GM21423 (cell line): ENCODE measurements at regions not wholly inside any gene's neighbourhood (a gene's known extent, or its start where the extent isn't known, plus 50 kb on each side); places are given as distances from the start of the nearest gene placed in this dataset.
"Not testable (repeated sequence)": the region's sequence is repeated elsewhere in the genome, so short reads cannot be mapped to it uniquely, and the experiment has no call there.

Experiments used
- ATAC-seq: cut with Tn5 transposase; IDR thresholded peaks from one replicate; pipeline ENCODE4 v1.9.1; 2021; ENCODE audit warnings: mild to moderate bottlenecking, moderate library complexity; ENCODE audit not compliant: unreplicated experiment

- ATAC-seq, result no peak
Measured at GRCh38 chr2:116761864-116762263, 1052.6 kb upstream of the DDX18 start.

DNA sequence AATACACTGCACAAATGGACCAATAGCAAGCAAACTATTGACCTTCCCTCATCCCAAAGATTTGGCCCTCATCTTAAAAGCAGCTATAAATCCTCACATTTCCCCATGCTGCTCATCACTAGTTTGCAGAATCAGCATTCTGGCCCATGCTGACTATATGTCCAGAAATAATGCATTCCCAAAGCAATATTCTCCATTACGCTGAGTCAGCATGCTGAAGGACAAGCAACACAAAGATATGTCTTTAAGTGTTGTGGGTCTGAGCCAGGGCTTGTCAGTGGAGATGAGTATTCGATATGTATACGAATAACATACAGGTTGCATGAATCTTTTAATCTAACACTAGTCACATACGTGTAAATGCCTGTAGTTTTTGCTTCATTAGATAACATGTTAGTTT is 1045.0 kb upstream of the DDX18 start:
- ATAC-seq, result no peak

DNA sequence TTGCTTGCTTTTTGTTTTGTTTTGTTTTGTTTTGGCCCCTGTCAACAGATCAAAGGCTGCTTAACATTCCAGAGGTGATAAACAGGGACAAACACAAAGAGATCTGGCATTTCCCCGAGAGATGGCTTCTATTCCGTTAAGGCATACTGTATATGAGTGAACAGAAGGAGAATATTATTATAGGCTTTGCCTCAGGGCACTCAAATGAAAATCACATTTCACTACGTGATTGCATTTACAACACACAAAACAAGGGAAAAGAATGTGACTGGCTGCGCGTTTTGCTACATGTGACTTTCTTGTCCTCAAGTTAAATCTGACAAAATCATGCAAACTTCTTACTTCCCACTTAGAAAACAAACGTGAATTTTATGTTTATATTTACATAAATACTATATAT is 1037.9 kb upstream of the DDX18 start:
- ATAC-seq, result no peak

DNA sequence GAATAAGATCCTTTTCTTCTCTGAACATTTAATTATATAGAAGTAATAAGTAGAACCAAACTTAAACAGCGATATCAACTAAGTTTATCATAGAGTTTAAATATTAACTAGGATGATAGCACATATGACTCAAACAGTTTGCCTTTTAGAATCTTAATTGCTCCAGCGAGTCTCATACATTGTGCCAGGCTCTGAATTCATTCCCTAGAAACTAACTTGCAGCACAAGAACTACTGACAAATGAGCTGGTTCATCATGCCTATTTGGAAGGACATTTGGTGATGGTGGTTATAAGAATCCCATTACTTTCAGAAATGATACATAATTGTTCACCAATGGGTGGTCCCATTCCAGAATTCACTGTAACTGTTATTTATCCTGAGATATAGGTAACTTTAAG is 1026.6 kb upstream of the DDX18 start:
- ATAC-seq, result no peak

- no peak for ATAC-seq
Measured at GRCh38 chr2:116802671-116803070, 1011.8 kb upstream of the DDX18 start.

- no peak for ATAC-seq
Measured at GRCh38 chr2:116804901-116805300, 1009.6 kb upstream of the DDX18 start.

GRCh38 chr2:116806505-116806904 is 1008.0 kb upstream of the DDX18 start:
- ATAC-seq, result not testable (repeated sequence)

DNA sequence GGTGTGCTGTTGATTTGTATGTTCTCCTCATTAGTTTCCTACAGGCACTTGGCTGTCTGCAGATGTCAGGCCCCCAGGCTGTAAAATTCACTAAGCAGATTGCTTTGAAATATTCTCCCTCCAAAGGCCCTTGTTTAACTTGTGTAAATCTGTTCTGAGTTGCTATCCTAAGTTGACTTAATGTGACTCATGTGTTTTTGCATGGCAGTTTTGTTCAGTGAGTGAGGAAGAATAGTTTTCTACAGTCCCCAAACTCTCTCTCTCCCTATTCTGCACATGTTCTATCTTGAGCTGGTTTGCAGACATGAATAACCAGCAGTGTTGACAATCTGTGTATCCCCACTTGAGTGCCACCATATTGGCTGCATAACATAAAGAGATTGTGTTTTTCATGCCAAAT is 1005.4 kb upstream of the DDX18 start:
- no peak for ATAC-seq

DNA sequence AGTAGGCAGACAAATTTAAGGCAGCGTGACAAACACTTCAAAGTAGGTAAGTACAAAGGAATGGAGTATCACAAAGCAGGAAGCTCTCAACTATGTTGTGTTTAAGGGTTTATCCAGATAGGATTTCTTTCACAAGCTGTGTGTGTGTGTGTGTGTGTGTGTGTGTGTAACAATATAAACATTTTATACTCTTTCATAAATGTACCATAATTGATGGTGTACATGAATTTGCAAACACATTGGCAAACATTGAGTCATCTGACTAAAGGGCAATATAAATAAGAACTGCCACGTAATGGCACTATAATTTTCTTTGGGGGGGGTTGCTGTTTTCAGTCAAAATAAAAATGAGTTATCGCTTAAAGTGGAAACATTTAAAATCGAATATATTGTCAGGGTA is 1004.4 kb upstream of the DDX18 start:
- no peak for ATAC-seq

DNA sequence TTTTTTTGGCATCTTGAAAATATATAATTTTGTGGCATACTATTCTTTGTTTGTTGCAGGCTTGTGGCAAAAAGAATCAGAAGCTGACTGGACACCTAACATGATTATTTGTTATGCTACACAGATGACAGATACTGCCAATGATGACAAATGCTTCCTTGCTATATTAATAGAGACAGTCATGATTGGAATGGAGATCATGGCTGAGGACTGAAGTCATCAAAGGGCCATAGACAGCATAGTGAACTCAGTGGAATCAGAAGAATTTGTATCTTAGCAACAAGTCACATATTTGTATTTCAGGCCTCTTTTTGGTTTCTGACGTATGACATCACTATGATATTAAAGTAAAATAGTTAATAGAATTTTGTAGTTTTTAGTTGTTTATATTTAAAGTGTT is 1003.8 kb upstream of the DDX18 start:
- ATAC-seq, result no peak

- ATAC-seq, result no peak
Measured at GRCh38 chr2:116819355-116819754, 995.1 kb upstream of the DDX18 start.

DNA sequence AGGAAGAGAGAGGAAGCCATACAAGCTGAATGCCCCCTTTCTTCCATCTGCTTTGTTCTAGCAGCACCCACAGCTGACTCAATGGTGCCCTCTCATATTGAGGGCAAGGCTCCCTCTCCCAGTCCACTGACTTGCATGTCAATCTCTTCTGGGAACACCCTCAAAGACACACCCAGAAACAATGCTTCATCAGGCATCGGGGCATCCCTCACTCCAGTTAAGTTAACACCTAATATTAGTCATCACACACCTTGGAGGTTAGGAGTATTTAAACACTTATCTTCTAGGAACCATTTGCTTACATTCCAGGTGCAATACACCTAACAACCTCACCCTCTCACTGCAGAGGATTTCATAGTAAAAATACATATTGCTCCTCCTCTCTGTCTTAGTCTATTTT is 993.5 kb upstream of the DDX18 start:
- ATAC-seq, result no peak

DNA sequence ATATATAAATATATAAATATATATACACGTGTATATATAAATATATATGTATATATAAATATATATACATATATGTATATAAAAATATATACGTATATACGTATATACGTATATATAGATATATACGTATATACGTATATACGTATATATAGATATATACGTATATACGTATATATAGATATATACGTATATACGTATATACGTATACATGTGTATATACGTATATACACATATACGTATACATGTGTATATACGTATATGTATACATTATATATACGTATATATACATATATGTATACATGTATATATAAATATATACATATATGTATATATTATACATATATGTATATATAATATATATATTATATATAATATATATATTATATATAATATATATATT is 984.9 kb upstream of the DDX18 start:
- ATAC-seq, result not testable (repeated sequence)

DNA sequence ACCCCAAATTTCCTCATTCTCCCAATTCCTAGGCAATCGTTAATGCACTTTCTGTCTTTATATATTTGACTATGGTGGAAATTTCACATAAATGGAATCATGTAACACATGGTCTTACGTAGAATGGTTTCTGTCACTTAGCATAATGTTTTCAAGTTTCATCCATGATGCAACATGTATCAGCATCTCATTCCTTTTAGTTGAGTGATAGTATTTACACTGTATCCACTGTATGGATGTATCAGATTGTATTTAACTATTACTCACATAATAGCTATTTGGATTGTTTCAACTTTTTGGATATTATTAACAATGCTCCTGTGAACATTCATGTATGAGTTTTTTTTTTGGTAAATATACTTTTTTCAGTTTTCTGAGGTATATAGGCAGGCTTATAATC is 982.3 kb upstream of the DDX18 start:
- ATAC-seq, result no peak

DNA sequence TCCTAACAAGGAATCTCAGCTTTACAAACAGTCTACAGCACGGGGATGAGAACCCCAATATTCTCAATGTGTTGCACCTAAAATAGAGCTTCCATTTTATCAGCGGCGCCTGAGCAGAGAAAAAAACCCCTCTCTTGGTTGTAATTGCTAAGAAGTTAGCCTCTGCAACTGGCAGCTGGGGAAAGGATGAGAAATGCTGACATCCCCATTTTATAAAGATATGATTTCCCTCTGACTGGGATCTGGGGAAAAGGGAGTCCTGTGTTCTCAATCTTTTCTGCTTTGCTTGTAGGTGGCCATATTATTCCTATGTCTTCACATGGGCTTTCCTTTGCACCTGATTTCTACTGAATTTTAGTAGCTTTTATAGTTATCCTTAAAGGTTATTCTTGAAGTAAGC is 981.4 kb upstream of the DDX18 start:
- ATAC-seq, result no peak

GRCh38 chr2:116842164-116842563 is 972.3 kb upstream of the DDX18 start:
- no peak for ATAC-seq

DNA sequence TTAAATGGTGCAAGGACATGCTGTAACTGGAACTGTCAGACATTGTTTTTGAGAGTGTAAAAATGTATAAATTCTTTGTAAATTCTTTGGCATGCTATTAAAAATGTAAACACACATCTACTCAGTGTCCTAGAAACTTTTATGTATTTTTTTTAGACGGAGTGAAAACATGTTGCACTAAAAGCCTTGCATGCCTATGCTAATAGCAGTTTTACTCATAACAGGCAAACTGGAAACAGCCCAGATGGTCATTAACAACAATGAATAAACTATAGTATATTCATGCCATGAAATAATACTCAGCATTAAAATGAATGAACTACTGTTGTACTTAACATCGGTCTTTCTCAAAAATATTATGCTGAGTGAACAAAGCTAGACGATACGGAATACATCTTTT is 954.8 kb upstream of the DDX18 start:
- ATAC-seq, result no peak

GRCh38 chr2:116874021-116874420 is 940.5 kb upstream of the DDX18 start:
- ATAC-seq, result no peak

GRCh38 chr2:116877274-116877673 is 937.2 kb upstream of the DDX18 start:
- no peak for ATAC-seq

DNA sequence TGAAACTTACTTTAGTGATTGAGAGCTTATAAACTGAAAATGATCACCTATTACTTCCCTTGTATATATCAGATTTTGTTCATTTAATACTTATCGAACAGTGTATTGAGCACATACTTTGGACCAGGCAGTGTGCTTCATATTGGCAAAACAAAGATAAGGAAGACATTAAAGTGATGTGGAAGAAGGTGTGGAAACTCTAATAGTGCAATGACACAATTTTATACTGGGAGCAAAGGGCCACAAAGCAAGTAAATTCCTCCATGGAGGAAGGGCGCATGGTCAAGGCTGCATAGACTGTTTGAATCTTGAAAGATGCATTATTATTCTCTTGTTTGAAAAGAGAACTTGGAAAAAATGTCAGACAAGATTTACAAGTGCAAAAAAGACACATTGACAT is 936.5 kb upstream of the DDX18 start:
- no peak for ATAC-seq

GRCh38 chr2:116879650-116880160 is 934.8 kb upstream of the DDX18 start:
- ATAC-seq, result no peak

DNA sequence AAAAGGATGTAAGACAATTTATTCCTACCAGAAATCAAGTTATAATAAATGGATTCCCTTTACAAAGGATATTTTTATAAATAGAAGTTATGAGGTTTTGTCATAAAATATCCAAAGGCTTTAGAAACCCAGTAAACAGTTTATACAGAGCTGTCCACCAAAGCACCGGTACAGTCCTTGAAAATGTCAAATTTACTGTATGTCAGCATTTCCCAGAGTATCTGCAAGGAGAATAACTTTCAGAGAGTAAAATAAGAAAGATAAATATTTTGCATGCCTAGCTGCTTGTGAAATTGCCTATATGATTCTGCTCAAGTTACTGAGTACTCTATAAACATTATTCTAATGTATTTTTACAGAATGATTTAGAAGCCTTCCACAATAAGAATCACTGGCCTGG is 923.3 kb upstream of the DDX18 start:
- no peak for ATAC-seq

GRCh38 chr2:116911540-116911939 is 903.0 kb upstream of the DDX18 start:
- no peak for ATAC-seq

DNA sequence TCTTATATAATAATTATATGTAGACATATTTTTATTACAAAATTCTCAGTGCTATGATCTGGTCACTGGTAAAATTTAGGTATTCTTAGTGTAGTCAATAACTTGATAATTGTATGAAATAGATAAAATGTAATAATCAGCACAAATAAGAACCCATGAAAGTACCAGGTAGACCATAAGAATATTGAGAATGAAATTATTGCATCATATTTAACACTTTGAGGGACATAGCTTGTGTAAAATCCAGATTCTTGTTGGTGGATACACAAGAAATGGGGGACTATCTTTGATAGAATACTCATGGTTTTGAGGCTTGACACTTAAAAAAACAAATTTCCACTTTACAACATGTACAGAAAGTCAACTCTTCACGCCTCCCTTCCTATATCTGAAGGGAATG is 898.8 kb upstream of the DDX18 start:
- ATAC-seq, result no peak
